AG08396 (cell line): ENCODE measurements at regions not wholly inside any gene's neighbourhood (a gene's known extent, or its start where the extent isn't known, plus 50 kb on each side); places are given as distances from the start of the nearest gene placed in this dataset.

Source experiments
- DNase-seq: peaks from one replicate; pipeline ENCODE4 v3.0.0; 2012; ENCODE audit warnings: low spot score, mixed read lengths

GRCh38 chr2:105570757-105571156 lies 171.9 kb upstream of the FHL2 start:
- no peak for DNase-seq

- no peak for DNase-seq
These were observed 171.5 kb upstream of the FHL2 start for GRCh38 chr2:105570326-105570725.

- no peak for DNase-seq
These were observed 170.8 kb upstream of the FHL2 start for GRCh38 chr2:105569606-105570005.

- no peak for DNase-seq
These were observed 169.2 kb upstream of the FHL2 start for GRCh38 chr2:105567996-105568494.

GRCh38 chr2:105563000-105563719 lies 164.3 kb upstream of the FHL2 start:
- DNase-seq: no peak

GRCh38 chr2:105561401-105561800 lies 162.6 kb upstream of the FHL2 start:
- no peak for DNase-seq

GRCh38 chr2:105560157-105560556 lies 161.3 kb upstream of the FHL2 start:
- DNase-seq: no peak

- DNase-seq: no peak
These were observed 158.4 kb upstream of the FHL2 start for GRCh38 chr2:105557021-105557920.

- DNase-seq: no peak
These were observed 157.5 kb upstream of the FHL2 start for GRCh38 chr2:105556366-105556765.

GRCh38 chr2:105554235-105554634 lies 155.4 kb upstream of the FHL2 start:
- DNase-seq: no peak

- peak; percentile 27 for DNase-seq
These were observed 154.8 kb upstream of the FHL2 start for GRCh38 chr2:105553538-105554196.

GRCh38 chr2:105546628-105546974 lies 147.8 kb upstream of the FHL2 start:
- DNase-seq: no peak

- peak; percentile 72 for DNase-seq
These were observed 147.1 kb upstream of the FHL2 start for GRCh38 chr2:105545730-105546627.

GRCh38 chr2:105544591-105545377 lies 145.9 kb upstream of the FHL2 start:
- DNase-seq: no peak

GRCh38 chr2:105541189-105542050 lies 142.6 kb upstream of the FHL2 start:
- no peak for DNase-seq

- no peak for DNase-seq
These were observed 141.8 kb upstream of the FHL2 start for GRCh38 chr2:105540642-105541041.

GRCh38 chr2:105539331-105539730 lies 140.5 kb upstream of the FHL2 start:
- no peak for DNase-seq

- no peak for DNase-seq
These were observed 140.0 kb upstream of the FHL2 start for GRCh38 chr2:105538840-105539239.

- no peak for DNase-seq
These were observed 139.1 kb upstream of the FHL2 start for GRCh38 chr2:105537920-105538319.

- no peak for DNase-seq
These were observed 138.6 kb upstream of the FHL2 start for GRCh38 chr2:105537466-105537865.
